GM12878 (cell line): ENCODE measurements at regions not wholly inside any gene's neighbourhood (a gene's known extent, or its start where the extent isn't known, plus 50 kb on each side); places are given as distances from the start of the nearest gene placed in this dataset.

Experiments
- ATAC-seq: fragments of 200-7000 bp; cut with Tn5 transposase; 3 replicates; pipeline ENCODE4 v1.9.1; 2020; ENCODE audit warnings: mild to moderate bottlenecking, moderate library complexity
- BruUV-seq: library from RNA; stranded (reverse); fragments of 400-500 nt; replicated peaks from 2 replicates; lab custom pipeline; 2021; lab: Mats Ljungman, UMichigan
- CTCF ChIA-PET: fragments of 300-600 bp; sonication (Branson Sonifier 250); formaldehyde crosslinking; extraction: SDS; loops from one replicate; lab custom pipeline; 2021; ENCODE audit warnings: inconsistent platforms; lab: Yijun Ruan, JAX
- POLR2A ChIA-PET: fragments of 350-600 bp; formaldehyde crosslinking; extraction: SDS; loops from one replicate; lab custom pipeline; 2021; ENCODE audit warnings: inconsistent platforms; lab: Charles Lee
- RAD21 ChIA-PET: fragments of 300-600 bp; sonication (Branson Sonifier 250); formaldehyde crosslinking; loops from one replicate; lab custom pipeline; 2023; ENCODE audit warnings: antibody characterized with exemption; ENCODE audit not compliant: unreplicated experiment; lab: Charles Lee
- SMC1A ChIA-PET: fragments of 300-600 bp; sonication (Branson Sonifier 250); formaldehyde crosslinking; loops from one replicate; lab custom pipeline; 2023; ENCODE audit not compliant: unreplicated experiment, uncharacterized antibody; lab: Charles Lee
- DNase-seq: peaks from one replicate; pipeline ENCODE4 v3.0.0-alpha.2; 2011; ENCODE audit warnings: low read depth, low spot score
- FAIRE-seq: peaks from 3 replicates; lab custom pipeline; 2011; peaks lifted over from hg19 to GRCh38; lab: Jason Lieb, UNC
- H2AFZ ChIP-seq: 2 replicates; pipeline ENCODE4 v1.6.0; 2011; ENCODE audit warnings: low read depth, low read length, control low read depth; ENCODE audit not compliant: control insufficient read depth
- H3K27ac ChIP-seq: 2 replicates; pipeline ENCODE4 v1.5.1; 2011; ENCODE audit warnings: control low read depth; ENCODE audit not compliant: control insufficient read depth, insufficient read depth
- H3K27me3 ChIP-seq, 2 experiments: replicated peaks in 1 of 2; 2 replicates each; pipeline versions ENCODE4 v1.6.0 to v1.6.1; 2011; ENCODE audit warnings: low read length in 1 of 2; ENCODE audit not compliant: control insufficient read depth in 2 of 2, insufficient read depth in 2 of 2
- H3K36me3 ChIP-seq, 2 experiments: 2 replicates each; pipeline ENCODE4 v1.5.1; 2011; ENCODE audit warnings: low read length in 1 of 2; ENCODE audit not compliant: control insufficient read depth in 2 of 2, insufficient read depth in 2 of 2
- H3K4me1 ChIP-seq: 2 replicates; pipeline ENCODE4 v1.6.1; 2011; ENCODE audit warnings: mild to moderate bottlenecking, low read length, moderate library complexity, mixed read lengths; ENCODE audit not compliant: control insufficient read depth, insufficient read depth
- H3K4me2 ChIP-seq: 2 replicates; pipeline ENCODE4 v1.6.0; 2011; ENCODE audit warnings: control low read depth; ENCODE audit not compliant: control insufficient read depth, insufficient read depth
- H3K4me3 ChIP-seq: fragments of 200-600 bp; sonication (generic); 2 replicates; pipeline ENCODE4 v1.5.1; 2016
- H3K79me2 ChIP-seq: 2 replicates; pipeline ENCODE4 v1.6.0; 2011; ENCODE audit warnings: low read length; ENCODE audit not compliant: control insufficient read depth, insufficient read depth
- H3K9ac ChIP-seq: 2 replicates; pipeline ENCODE4 v1.8.0; 2011; ENCODE audit warnings: low read length, control low read depth, mixed read lengths; ENCODE audit not compliant: control insufficient read depth, insufficient read depth
- H3K9me3 ChIP-seq: replicated peaks from 3 replicates; pipeline ENCODE4 v1.5.1; 2011; ENCODE audit warnings: mild to moderate bottlenecking, low read length; ENCODE audit not compliant: control insufficient read depth, insufficient read depth
- H4K20me1 ChIP-seq: 2 replicates; pipeline ENCODE4 v1.6.0; 2011; ENCODE audit not compliant: control insufficient read depth, insufficient read depth
- BACH1 ChIP-seq: fragments of 450-650 bp; IDR thresholded peaks from 2 replicates; pipeline ENCODE4 v1.6.1; 2017; ENCODE audit warnings: mild to moderate bottlenecking, borderline replicate concordance
- BCLAF1 ChIP-seq: fragments of 450-650 bp; IDR thresholded peaks from 2 replicates; pipeline ENCODE4 v1.6.1; 2017; ENCODE audit warnings: antibody characterized with exemption, mild to moderate bottlenecking, moderate library complexity
- BHLHE40 ChIP-seq, 2 experiments: fragments of 450-650 bp in 1 of 2; IDR thresholded peaks; 2 replicates each; pipeline ENCODE4 v1.6.1; 2011 to 2017; ENCODE audit warnings: low read depth in 2 of 2, borderline replicate concordance in 1 of 2, improper control_type of control experiment in 1 of 2, low read length in 1 of 2, mild to moderate bottlenecking in 1 of 2
- BMI1 ChIP-seq: fragments of 450-650 bp; IDR thresholded peaks from 2 replicates; pipeline ENCODE4 v1.6.1; 2016; ENCODE audit warnings: mild to moderate bottlenecking, moderate library complexity, borderline replicate concordance
- HDAC2 ChIP-seq: fragments of 200-600 bp; sonication (generic); IDR thresholded peaks from 2 replicates; pipeline ENCODE4 v1.6.1; 2017
- KDM1A ChIP-seq: fragments of 200-600 bp; sonication (generic); IDR thresholded peaks from 2 replicates; pipeline ENCODE4 v1.6.1; 2016; ENCODE audit warnings: borderline replicate concordance
- KLF5 ChIP-seq: fragments of 450-650 bp; IDR thresholded peaks from 2 replicates; pipeline ENCODE4 v1.6.1; 2014; ENCODE audit warnings: mild to moderate bottlenecking; ENCODE audit not compliant: partially characterized antibody
- MEF2A ChIP-seq: IDR thresholded peaks from 2 replicates; pipeline ENCODE4 v1.6.1; 2011; ENCODE audit warnings: low read depth, mild to moderate bottlenecking, low read length, moderate library complexity; ENCODE audit not compliant: insufficient read depth
- POLR2AphosphoS2 ChIP-seq: IDR thresholded peaks from 2 replicates; pipeline ENCODE4 v1.6.1; 2011; ENCODE audit warnings: low read depth, mild to moderate bottlenecking, low read length, improper control_type of control experiment, moderate library complexity
- RAD21 ChIP-seq: IDR thresholded peaks from 2 replicates; pipeline ENCODE4 v1.6.1; 2011; ENCODE audit warnings: mild to moderate bottlenecking, low read depth, low read length, moderate library complexity; ENCODE audit not compliant: insufficient read depth
- SREBF2 ChIP-seq: IDR thresholded peaks from 2 replicates; pipeline ENCODE4 v1.6.1; 2012; ENCODE audit warnings: mild to moderate bottlenecking, low read length
- SUPT20H ChIP-seq: IDR thresholded peaks from 2 replicates; pipeline ENCODE4 v1.6.1; 2011; ENCODE audit warnings: low read depth, mild to moderate bottlenecking, low read length, moderate library complexity, borderline replicate concordance; ENCODE audit not compliant: control insufficient read depth
- WGBS: methylation state at CpG from one replicate; pipeline ENCODE4 v1.1.6; 2016; ENCODE audit warnings: low lambda C conversion rate; ENCODE audit not compliant: insufficient replicate concordance, insufficient coverage; ENCODE audit errors: missing lambda C conversion rate; 5-methylcytosine and 5-hydroxymethylcytosine counted together
- in situ Hi-C: fragments of 300-500 bp; cut with MboI; formaldehyde crosslinking; loops from 9 replicates; pipeline ENCODE4 v1.14.3; 2018; ENCODE audit warnings: mixed read lengths
- intact Hi-C: fragments of 100-400 bp; cut with micrococcal nuclease; formaldehyde crosslinking; loops from one replicate; pipeline ENCODE4 v1.14.2; 2022; ENCODE audit not compliant: unreplicated experiment
- TF ChIP-seq, protein P1 (sequence below): fragments of 450-650 bp; IDR thresholded peaks from 2 replicates; pipeline ENCODE4 v1.6.1; 2018; ENCODE audit warnings: borderline replicate concordance, mild to moderate bottlenecking; ENCODE audit not compliant: partially characterized antibody

DNA sequence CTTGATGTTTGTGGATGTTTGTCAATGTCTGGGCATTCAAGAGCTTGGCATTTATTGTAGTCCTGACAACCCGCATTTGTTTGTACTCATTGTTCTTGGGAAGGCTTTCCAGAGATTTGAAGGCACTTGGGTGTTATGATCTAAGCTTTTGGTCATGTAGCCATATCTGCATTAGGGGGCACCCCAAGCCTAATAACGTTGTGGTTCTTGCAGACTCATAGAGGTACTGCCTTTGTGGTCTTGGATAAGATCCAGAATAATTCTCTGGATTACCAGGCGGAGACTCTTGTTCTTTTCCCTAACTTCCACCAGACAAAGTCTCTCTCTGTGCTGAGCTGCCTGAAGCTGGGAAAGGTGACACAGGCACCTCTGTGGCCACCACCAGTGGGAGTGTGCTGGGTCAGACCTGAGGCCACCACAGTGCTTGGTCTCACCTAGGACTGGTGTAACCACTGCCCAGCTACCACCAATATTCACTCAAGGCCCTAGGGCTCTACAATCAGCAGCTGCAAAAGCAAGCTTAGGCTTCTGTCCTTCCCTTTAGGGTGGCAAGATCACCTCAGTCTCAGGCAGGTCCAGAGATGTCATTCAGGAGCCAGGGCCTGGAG, 144.4 kb upstream of the TAS2R1 start:
- BruUV-seq = no TSS peak
- ChIA-PET RAD21 (no interaction called here), POLR2A (no interaction called here), SMC1A (no interaction called here), CTCF (interaction anchor here (0.6 to 1.1 kb wide), 4 partner anchors 17 to 603 kb away, joined by 3 read pairs; no protein-coding TSS in a partner anchor)
- Histone ChIP-seq H3K9ac (no peak overlapping the region), H3K4me3 (no peak overlapping the region), H3K27ac (no peak overlapping the region), H4K20me1 (no peaks in the 10 kb centered on the region), H3K27me3 (no peaks in the 10 kb centered on the region), H3K79me2 (no peaks in the 10 kb centered on the region), H2AFZ (no peak overlapping the region), H3K4me2 (no peak overlapping the region), H3K4me1 (no peaks in the 10 kb centered on the region), H3K36me3 (no peaks in the 10 kb centered on the region), H3K9me3 (no peaks in the 10 kb centered on the region)
- no peak for DNase-seq
- in situ Hi-C loops (no loop called here), intact Hi-C loops (no loop called here)
- no peak for ATAC-seq
- TF ChIP-seq RAD21 = peak; percentile 37; the same call in 1 of the 2 replicates
- no peak for TF ChIP-seq POLR2AphosphoS2
- no peak for FAIRE-seq
- WGBS = 19% methylated on average over 3 of the region's 3 CpGs

- Histone ChIP-seq H3K9me3 (no peaks in the 10 kb centered on the region), H3K79me2 (no peaks in the 10 kb centered on the region), H3K27ac (no peak overlapping the region), H3K9ac (no peak overlapping the region), H2AFZ (no peak overlapping the region), H3K4me2 (no peak overlapping the region), H3K27me3 (no peaks in the 10 kb centered on the region), H4K20me1 (no peaks in the 10 kb centered on the region), H3K36me3 (no peaks in the 10 kb centered on the region), H3K4me3 (no peak overlapping the region), H3K4me1 (no peaks in the 10 kb centered on the region)
- in situ Hi-C loops (no loop called here), intact Hi-C loops (no loop called here)
- RAD21 ChIA-PET = no interaction called here
- SMC1A ChIA-PET = no interaction called here
- DNase-seq (no peak), FAIRE-seq (no peak), ATAC-seq (no peak)
- POLR2A ChIA-PET = no interaction called here
- WGBS = 0% methylated on average over 1 of the region's 1 CpG
- no TSS peak for BruUV-seq
- CTCF ChIA-PET = no interaction called here
- no peak for TF ChIP-seq BMI1
- TF ChIP-seq BCLAF1 = no peak
- no peak for TF ChIP-seq KLF5
- TF ChIP-seq BHLHE40 (IDR thresholded peaks at IDR 0.05; ENCODE audit: borderline replicate concordance in 1 of 2, low read depth in 2 of 2, low read length in 1 of 2) = no peak
- TF ChIP-seq SREBF2 = no peak
- no peak for TF ChIP-seq MEF2A
- no peak for TF ChIP-seq SUPT20H
- TF ChIP-seq HDAC2 = no peak
- TF ChIP-seq, protein P1, sequence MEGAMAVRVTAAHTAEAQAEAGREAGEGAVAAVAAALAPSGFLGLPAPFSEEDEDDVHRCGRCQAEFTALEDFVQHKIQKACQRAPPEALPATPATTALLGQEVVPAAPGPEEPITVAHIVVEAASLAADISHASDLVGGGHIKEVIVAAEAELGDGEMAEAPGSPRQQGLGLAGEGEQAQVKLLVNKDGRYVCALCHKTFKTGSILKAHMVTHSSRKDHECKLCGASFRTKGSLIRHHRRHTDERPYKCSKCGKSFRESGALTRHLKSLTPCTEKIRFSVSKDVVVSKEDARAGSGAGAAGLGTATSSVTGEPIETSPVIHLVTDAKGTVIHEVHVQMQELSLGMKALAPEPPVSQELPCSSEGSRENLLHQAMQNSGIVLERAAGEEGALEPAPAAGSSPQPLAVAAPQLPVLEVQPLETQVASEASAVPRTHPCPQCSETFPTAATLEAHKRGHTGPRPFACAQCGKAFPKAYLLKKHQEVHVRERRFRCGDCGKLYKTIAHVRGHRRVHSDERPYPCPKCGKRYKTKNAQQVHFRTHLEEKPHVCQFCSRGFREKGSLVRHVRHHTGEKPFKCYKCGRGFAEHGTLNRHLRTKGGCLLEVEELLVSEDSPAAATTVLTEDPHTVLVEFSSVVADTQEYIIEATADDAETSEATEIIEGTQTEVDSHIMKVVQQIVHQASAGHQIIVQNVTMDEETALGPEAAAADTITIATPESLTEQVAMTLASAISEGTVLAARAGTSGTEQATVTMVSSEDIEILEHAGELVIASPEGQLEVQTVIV = no peak
- no peak for TF ChIP-seq KDM1A
- no peak for TF ChIP-seq BACH1
Measured at GRCh38 chr5:9771079-9771478, 140.9 kb upstream of the TAS2R1 start.
